Osteoblast (primary cell): ENCODE measurements at regions not wholly inside any gene's neighbourhood (a gene's known extent, or its start where the extent isn't known, plus 50 kb on each side); places are given as distances from the start of the nearest gene placed in this dataset.

Source experiments
- DNase-seq: peaks from one replicate; pipeline ENCODE4 v3.0.0; 2011; ENCODE audit warnings: low spot score, mixed read lengths; ENCODE audit not compliant: insufficient read length; ENCODE audit errors: missing footprints
- H2AFZ ChIP-seq: 2 replicates; pipeline ENCODE4 v1.6.0; 2011; ENCODE audit warnings: mild to moderate bottlenecking, low read length
- H3K27ac ChIP-seq: 2 replicates; pipeline ENCODE4 v1.5.1; 2011; ENCODE audit warnings: mild to moderate bottlenecking, low read depth, low read length, moderate library complexity
- H3K27me3 ChIP-seq: 2 replicates; pipeline ENCODE4 v1.6.0; 2012; ENCODE audit warnings: mild to moderate bottlenecking, control low read depth, inconsistent platforms, low read length, moderate library complexity; ENCODE audit not compliant: insufficient read depth
- H3K36me3 ChIP-seq: 2 replicates; pipeline ENCODE4 v1.5.1; 2011; ENCODE audit warnings: mild to moderate bottlenecking, low read length, control low read depth, moderate library complexity; ENCODE audit not compliant: insufficient read depth
- H3K4me1 ChIP-seq: 2 replicates; pipeline ENCODE4 v1.5.1; 2011; ENCODE audit warnings: mild to moderate bottlenecking, low read length, control low read depth, moderate library complexity; ENCODE audit not compliant: insufficient read depth
- H3K4me2 ChIP-seq: 2 replicates; pipeline ENCODE4 v1.6.0; 2011; ENCODE audit warnings: mild to moderate bottlenecking, low read length; ENCODE audit not compliant: insufficient read depth
- H3K4me3 ChIP-seq: fragments of 200-600 bp; sonication (generic); 3 replicates; pipeline ENCODE4 v1.5.1; 2012; ENCODE audit warnings: mild to moderate bottlenecking, low read length, inconsistent platforms; ENCODE audit not compliant: insufficient read depth
- H3K79me2 ChIP-seq: 2 replicates; pipeline ENCODE4 v1.6.0; 2012; ENCODE audit warnings: mild to moderate bottlenecking, low read length, control low read depth, inconsistent platforms; ENCODE audit not compliant: insufficient read depth
- H3K9me3 ChIP-seq: 2 replicates; pipeline ENCODE4 v1.5.1; 2011; ENCODE audit warnings: low read depth, low read length, control low read depth
- H4K20me1 ChIP-seq: 2 replicates; pipeline ENCODE4 v1.6.0; 2012; ENCODE audit warnings: mild to moderate bottlenecking, low read length, control low read depth; ENCODE audit not compliant: insufficient read depth
- CTCF ChIP-seq: IDR thresholded peaks from 2 replicates; pipeline ENCODE4 v1.5.1; 2011; ENCODE audit warnings: mild to moderate bottlenecking, low read depth, low read length, moderate library complexity; ENCODE audit errors: extremely low read depth

DNA sequence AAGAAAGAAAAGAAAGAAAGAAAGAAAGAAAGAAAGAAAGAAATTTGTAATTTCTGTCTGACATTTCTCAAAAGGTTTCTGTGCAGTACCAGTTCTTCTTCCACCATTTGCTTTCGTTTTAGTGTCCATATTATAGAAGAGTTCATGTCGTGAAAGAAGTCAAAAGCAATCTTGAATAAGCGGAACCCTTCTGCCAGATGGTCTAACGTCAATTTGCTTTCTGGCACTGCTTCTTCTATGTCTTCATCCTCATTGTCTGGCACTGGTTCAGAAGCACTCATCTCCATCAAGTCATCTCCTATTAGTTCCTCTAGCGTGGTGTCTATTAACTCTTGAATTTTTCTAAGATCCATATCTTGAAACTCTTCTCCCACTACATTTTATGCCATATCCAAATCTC lies 170.0 kb upstream of the KCTD3 start:
- DNase-seq = no peak
- Histone ChIP-seq H3K79me2 (no peaks in the 10 kb centered on the region), H3K4me2 (no peak overlapping the region)

GRCh38 chr1:215397843-215398242 lies 169.3 kb upstream of the KCTD3 start:
- Histone ChIP-seq H3K9me3 (no peaks in the 10 kb centered on the region), H3K4me1 (no peaks in the 10 kb centered on the region), H3K27me3 (no peaks in the 10 kb centered on the region), H2AFZ (no peak overlapping the region), H3K27ac (no peak overlapping the region), H4K20me1 (no peaks in the 10 kb centered on the region), H3K79me2 (no peaks in the 10 kb centered on the region), H3K4me2 (no peak overlapping the region), H3K36me3 (no peaks in the 10 kb centered on the region), H3K4me3 (no peak overlapping the region)
- no peak for TF ChIP-seq CTCF
- DNase-seq = no peak

More for the DNA sequence above, 170.0 kb upstream of the KCTD3 start:
- Histone ChIP-seq H3K36me3 (no peaks in the 10 kb centered on the region), H4K20me1 (no peaks in the 10 kb centered on the region), H3K27me3 (no peaks in the 10 kb centered on the region), H3K4me3 (no peak overlapping the region), H3K27ac (no peak overlapping the region), H3K4me1 (no peaks in the 10 kb centered on the region), H2AFZ (no peak overlapping the region), H3K9me3 (no peaks in the 10 kb centered on the region)
- no peak for TF ChIP-seq CTCF

DNA sequence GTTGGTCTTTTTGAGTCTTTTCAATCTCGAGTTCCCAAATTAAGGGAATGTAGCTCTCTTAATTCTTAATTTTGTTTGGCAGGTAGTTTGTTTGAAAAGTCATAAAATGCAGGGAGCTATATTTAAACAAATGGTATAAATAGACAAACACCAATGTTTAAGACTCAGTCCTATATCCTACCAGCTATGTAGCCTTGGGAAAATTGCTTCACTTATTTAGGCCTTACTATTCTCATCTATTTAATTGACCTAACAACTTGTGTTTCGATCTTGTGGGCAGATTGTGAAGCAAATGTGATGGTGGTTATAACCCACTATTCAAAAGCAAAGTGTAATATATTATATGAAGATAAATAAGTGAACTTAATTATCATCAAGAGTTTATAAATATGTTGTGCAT lies 167.3 kb upstream of the KCTD3 start:
- no peaks in the 10 kb centered on the region for H3K9me3 ChIP-seq
- H3K27me3 ChIP-seq = no peaks in the 10 kb centered on the region
- H2AFZ ChIP-seq = no peak overlapping the region
- DNase-seq = no peak
- no peak overlapping the region for H3K4me2 ChIP-seq
- H3K4me3 ChIP-seq = no peak overlapping the region
- no peak for TF ChIP-seq CTCF
- H3K79me2 ChIP-seq = no peaks in the 10 kb centered on the region
- H4K20me1 ChIP-seq = no peaks in the 10 kb centered on the region
- no peaks in the 10 kb centered on the region for H3K4me1 ChIP-seq
- no peak overlapping the region for H3K27ac ChIP-seq
- H3K36me3 ChIP-seq = no peaks in the 10 kb centered on the region

GRCh38 chr1:215400741-215401140 lies 166.4 kb upstream of the KCTD3 start:
- Histone ChIP-seq H3K9me3 (no peaks in the 10 kb centered on the region), H3K4me3 (no peak overlapping the region), H3K4me1 (no peaks in the 10 kb centered on the region), H3K36me3 (no peaks in the 10 kb centered on the region), H2AFZ (no peak overlapping the region), H3K27me3 (no peaks in the 10 kb centered on the region), H3K79me2 (no peaks in the 10 kb centered on the region), H3K27ac (no peak overlapping the region), H4K20me1 (no peaks in the 10 kb centered on the region), H3K4me2 (no peak overlapping the region)
- no peak for TF ChIP-seq CTCF
- DNase-seq = no peak
